ENCODE measurements at regions not wholly inside any gene's neighbourhood (a gene's known extent, or its start where the extent isn't known, plus 50 kb on each side); places are given as distances from the start of the nearest gene placed in this dataset.

DNA sequence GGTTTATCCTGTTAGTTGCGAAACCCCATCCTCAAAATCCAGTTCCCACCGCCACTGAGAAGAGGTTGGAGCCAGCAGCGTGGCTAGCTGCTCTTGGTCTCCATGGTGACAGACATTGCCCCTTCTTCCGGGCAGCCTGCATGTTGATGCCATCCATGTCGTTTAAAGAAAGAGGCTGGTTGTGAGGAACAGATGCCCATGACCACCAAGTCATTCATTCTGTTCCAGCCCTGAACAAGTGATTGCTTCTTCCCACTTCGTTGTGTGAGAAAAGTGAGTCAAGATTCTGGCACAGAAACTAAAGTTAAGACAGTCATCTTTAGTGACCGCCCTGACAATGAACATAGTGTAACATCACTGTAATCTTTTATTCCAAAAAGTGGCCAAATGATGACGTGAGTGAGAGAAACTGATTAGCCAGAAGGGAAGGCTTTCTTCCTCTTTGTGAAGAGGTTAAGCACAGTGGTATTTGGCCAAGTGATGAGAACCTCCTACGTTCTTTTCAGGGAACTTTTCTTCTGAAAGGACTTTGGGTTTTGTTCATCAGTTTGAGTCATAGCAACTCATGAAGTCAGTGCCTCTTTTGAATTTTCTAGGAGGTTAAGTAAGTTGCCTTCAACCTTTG lies 272.5 kb downstream of the GALR1 start:
- DNase-seq = no peak

DNA sequence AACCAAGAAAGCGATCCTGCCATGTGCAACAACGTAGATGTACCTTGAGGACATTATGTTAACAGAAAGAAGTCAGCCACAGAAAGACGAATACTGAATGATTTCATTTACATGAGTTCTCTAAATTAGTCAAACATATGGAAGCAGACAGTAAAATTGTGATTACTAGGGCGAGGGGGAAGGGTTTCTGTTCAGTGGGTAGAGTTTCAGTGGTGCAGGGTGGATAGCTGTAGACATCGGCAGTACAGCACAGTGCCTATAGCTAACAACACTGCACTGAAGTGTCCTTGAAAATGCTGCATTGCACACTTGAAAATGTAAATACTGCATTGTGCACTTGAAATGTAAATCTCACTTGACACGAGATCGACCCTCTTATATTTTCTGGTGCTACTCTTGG lies 275.3 kb downstream of the GALR1 start:
- no peak for DNase-seq

DNA sequence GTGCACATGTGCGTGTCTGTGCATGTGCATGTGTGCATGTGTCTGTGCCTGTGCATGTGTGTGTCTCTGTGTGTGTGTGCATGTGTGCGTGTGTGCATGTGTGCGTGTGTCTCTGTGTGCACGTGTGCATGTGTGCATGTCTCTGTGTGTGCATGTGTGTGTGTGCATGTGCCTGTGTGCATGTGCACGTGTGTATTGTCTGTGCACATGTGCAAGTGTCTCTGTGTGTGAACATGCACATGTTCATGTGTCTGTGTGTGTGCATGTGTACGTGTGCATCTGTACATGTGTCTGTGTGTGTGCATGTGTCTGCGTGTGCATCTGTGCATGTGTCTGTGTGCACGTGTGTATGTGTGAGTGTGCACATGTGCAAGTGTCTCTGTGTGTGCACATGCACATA lies 277.3 kb downstream of the GALR1 start:
- no peak for DNase-seq

GRCh38 chr18:77528872-77529271 lies 279.2 kb downstream of the GALR1 start:
- DNase-seq = no peak

- DNase-seq = no peak
These were observed 280.0 kb downstream of the GALR1 start for GRCh38 chr18:77529492-77530176.

GRCh38 chr18:77530732-77531131 lies 281.1 kb downstream of the GALR1 start:
- no peak for DNase-seq

GRCh38 chr18:77539860-77540259 lies 290.2 kb downstream of the GALR1 start:
- no peak for DNase-seq

DNA sequence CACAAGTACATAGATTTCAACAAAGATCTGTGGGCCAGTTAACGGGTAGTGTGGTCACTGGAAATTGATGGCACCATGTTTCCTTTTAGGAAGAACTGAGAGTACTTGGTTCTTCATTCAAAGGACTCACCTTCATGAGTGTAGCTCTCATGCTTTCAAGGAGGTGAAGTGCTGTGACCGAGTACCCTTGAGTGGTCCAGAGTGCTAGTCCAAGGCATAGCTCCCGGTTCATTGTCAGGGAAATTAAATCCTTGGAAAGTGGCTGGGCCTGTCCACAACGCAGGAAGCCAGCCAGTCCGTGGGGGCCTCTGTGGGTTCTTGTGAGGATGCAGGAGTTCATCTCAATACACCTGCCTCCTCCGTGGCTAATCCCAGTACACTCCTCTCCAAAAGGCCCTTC lies 295.1 kb downstream of the GALR1 start:
- no peak for DNase-seq

DNA sequence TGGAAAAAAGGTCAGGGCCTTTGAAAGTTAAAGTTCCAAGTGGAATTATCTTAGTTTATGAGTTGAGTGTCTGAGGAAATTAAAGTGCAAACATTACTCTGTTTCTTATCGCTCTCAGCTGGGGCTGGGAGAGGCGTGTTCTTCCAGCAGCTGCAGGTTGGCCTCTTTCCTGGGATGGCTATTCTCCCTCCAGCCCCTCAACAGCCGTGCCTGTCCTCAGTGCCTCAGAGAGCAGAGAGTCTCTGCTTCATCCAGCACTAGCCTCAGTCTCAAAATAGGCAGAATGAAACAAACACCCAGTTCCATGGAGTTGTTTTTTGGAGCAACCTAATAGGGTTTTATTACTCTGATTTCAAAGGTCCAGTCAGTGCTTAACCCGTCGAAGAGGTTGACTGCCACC lies 298.1 kb downstream of the GALR1 start:
- DNase-seq = no peak

DNA sequence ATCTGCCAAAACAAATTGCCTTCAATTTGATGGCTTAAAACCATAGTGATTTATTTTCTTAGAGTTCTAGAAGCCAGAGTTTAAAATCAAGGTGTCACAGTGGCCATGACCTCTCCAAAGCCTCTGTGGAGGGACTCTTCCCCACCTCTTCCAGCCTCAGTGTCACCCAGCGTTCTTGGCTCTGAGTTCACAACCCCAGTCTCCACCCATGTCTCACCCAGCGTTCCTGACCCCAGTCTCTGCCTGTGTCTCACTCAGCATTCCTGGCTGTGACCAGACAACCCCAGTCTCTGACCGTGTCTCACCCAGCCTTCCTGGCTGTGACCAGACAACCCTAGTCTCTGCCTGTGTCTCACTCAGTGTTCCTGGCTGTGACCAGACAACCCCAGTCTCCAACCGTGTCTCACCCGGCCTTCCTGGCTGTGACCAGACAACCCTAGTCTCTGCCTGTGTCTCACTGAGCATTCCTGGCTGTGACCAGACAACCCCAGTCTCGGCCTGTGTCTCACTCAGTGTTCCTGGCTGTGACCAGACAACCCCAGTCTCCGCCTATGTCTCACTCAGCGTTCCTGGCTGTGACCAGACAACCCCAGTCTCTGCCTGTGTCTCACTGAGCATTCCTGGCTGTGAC lies 299.3 kb downstream of the GALR1 start:
- DNase-seq = no peak

- no peak for DNase-seq
These were observed 301.0 kb downstream of the GALR1 start for GRCh38 chr18:77550625-77551024.

DNA sequence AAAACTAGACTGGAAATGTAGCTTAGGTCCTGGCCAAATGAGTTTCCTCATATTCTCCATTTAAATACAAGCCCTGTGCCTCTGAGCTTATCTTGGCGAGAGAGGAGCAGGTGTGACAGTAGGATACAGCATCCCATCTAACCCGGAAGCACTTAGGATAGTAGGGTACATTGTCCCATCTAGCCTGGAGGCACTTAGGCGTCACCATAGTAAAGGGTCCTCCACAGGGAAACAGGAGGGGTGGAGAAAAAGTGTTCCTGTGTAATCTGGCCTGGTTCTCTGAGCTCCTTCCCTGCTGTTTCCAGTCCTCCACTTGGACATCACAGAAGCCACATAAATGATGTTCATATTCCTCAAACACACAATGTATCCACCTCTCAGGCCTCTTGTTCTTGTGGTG lies 301.4 kb downstream of the GALR1 start:
- DNase-seq = no peak

DNA sequence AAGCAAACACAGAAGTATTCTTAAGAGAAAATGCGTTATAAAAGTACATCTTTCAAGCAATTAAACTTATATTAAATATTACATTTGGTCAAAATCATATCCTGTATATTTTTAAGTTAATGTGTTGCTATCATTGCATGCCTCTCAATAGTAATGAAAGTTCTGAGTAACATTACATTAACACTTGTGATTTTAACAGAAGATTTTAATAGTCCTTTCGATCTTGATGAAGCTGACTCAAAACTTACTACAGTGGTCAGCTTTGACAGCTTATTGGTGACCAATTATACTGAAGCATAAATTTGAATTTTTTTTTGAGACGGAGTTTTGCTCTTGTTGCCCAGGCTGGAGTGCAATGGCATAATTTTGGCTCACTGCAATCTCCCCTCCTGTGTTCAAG lies 303.3 kb downstream of the GALR1 start:
- no peak for DNase-seq

DNA sequence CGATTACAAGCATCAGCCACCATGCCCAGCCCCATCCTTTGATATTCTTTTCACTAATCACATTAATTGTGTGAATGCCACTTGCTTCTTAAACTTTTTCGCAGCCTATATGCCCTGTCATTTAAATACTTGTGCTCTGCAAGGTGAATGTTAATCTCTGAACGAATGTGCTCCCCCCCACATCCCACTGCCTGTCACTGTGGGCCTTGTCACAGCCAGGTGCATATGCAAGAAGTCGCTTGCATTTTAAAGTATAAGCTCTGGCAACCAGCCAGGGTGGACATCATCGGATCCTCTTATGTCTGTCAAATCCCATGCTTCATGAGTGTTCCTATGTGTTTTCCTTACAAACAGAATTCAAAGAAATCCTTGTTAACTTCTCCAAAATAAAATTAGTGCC lies 304.4 kb downstream of the GALR1 start:
- no peak for DNase-seq

DNA sequence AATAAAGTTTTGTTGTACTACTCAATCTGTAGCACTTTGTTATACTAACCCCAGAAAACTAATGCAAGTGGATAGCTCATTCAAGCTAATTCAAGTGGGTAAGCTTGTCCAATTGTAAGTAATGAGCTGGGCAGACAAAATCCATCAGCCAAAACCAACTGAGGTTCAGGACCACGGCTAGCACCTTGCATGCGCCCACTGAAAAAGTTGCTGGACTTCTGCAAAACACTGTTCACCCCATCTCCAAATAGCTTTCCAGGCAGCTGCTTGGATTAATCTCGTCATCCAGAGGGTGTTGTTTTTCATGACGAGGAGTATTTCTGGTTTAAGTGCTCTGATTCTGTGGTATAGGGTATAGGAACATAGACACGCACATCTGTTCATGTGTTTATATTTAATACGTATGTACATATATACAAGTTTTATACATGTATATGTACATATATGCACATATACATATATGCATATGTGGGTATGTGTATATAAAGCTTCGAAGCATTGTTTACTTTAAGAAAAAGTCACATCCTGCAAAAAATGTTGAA lies 307.5 kb downstream of the GALR1 start:
- no peak for DNase-seq

DNA sequence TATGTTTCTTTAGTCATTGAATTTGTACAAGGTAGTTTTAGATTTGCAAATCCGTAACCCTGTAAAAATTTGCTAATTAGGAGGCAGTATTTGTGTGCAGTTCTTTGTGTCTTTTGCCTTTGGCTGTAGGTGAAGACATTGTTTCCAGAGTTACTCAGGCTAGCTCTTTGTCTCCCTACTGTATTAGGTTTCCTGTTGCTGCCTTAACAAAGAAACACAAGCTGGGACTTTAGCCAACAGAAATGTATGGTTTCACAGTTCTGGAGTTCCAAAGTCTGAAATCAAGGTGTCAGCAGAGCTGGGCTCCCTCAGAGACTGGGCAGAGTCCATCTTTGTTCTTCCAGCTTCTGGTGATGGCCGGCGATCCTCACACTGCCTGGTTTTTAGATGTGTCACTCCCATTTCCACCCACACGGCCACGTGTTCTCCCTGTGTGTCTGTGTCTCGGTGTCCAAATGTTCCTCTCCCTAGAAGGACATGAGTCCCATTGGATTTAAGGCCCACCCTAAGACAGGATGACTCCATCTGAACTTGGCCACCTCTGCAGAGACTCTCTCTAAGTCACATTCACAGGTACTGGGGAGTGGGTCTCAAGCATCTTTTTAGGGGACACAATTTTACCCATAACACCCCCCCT lies 309.7 kb downstream of the GALR1 start:
- DNase-seq = no peak

DNA sequence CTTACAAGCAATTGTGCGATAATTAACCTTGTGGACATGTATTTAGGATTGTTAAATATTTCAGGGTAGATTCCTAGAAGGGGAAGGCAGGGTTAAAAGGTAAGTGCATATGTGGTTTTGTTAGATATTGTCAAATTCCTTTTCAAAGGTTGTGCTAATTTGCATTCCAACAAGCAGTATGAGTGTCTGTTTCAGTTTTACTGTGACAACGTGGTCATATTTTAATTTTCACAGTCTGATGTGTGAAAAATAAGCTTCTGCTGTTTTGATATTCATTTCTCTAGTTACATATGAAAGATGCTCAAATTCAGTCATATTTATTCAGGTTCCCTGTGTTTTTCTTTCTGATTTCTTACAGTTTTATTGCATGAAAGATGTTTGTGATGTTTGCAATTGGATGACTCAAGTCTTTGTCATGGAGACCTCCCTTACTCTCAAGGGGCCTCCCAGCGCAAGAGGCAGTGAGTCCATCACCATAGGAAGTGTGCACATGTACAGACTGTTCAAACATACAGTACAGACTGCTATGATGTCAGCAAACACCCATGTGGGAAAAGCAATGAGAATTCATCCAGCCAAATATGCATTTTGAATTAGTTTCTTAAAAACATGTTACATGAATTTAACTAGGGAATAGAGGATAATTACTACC lies 310.8 kb downstream of the GALR1 start:
- DNase-seq = no peak

- no peak for DNase-seq
These were observed 317.0 kb downstream of the GALR1 start for GRCh38 chr18:77566604-77567003.

DNA sequence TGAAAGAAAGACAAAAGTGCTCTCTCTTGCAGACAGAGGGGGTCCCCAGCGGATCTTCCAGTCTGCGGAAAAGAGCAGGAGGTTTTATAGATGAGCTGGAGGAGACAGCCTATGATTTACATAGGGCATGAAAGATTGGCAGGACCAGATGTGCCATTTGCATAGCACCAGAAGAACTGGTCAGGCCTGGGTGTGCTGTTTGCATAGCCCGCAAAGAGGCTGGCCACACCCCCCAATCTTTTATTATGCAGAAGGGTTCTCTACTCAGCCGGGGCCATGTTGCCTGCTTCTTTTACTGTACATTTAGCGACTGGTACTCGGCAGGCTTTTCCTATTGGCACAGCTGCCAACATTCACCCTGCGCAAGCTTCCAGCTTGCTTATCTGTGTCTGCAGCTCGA lies 317.6 kb downstream of the GALR1 start:
- no peak for DNase-seq

GRCh38 chr18:77571743-77572142 lies 322.1 kb downstream of the GALR1 start:
- no peak for DNase-seq

DNA sequence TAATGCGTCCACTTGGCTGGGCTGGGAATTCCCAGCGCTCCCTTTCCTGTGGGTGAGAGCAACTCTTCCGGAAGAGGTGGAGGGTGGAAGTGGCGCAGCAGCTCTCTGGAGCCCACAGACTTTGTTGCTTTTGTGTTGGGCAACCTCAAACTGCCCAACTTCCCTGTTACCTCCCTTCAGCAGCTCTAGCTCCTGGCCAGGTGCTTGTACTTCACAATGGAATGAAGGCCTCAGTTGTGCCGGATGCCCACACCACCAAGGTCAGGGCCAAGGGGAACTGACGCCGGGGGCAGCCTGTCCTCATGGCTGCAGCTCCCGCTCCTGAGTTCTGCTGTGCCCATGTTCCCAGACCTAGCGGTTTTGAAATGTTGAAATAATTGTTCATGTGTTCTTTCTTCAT lies 322.9 kb downstream of the GALR1 start:
- DNase-seq = no peak

DNA sequence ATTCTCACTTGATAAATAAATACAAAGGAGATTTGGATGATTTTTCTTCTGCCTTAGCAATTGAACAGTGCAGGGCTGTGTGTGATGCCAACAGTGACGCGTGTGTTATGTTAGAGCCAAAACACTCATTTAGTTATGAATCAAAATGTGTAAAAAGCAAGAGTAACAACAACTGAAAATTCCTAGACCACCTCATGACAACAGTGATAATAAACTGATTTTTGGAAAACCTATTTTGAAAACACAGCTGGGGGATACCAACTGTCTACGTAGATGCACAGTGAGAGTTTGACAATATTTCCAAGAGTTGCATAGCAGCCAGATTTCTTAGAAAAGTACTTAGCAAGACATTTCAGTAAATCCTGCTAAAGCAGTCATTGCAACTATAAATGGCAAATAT lies 323.9 kb downstream of the GALR1 start:
- no peak for DNase-seq

GRCh38 chr18:77590943-77591515 lies 341.4 kb downstream of the GALR1 start:
- no peak for DNase-seq

Measured in T1000 (cell line).